ENCODE measurements at regions not wholly inside any gene's neighbourhood (a gene's known extent, or its start where the extent isn't known, plus 50 kb on each side); places are given as distances from the start of the nearest gene placed in this dataset.

GRCh38 chr7:26965724-26966123, 101.3 kb upstream of the SKAP2 start:
- no peaks in the 10 kb centered on the region for H3K9me3 ChIP-seq (replicated peaks in 1 of 3)
- no peaks in the 10 kb centered on the region for H3K27me3 ChIP-seq
- H3K27ac ChIP-seq = no peak overlapping the region
- intact Hi-C loops (cut with DNase I) = no loop called here
- TF ChIP-seq, protein P1, sequence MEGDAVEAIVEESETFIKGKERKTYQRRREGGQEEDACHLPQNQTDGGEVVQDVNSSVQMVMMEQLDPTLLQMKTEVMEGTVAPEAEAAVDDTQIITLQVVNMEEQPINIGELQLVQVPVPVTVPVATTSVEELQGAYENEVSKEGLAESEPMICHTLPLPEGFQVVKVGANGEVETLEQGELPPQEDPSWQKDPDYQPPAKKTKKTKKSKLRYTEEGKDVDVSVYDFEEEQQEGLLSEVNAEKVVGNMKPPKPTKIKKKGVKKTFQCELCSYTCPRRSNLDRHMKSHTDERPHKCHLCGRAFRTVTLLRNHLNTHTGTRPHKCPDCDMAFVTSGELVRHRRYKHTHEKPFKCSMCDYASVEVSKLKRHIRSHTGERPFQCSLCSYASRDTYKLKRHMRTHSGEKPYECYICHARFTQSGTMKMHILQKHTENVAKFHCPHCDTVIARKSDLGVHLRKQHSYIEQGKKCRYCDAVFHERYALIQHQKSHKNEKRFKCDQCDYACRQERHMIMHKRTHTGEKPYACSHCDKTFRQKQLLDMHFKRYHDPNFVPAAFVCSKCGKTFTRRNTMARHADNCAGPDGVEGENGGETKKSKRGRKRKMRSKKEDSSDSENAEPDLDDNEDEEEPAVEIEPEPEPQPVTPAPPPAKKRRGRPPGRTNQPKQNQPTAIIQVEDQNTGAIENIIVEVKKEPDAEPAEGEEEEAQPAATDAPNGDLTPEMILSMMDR (IDR thresholded peaks at IDR 0.05) = no peak
- no peak for TF ChIP-seq POLR2A (IDR thresholded peaks at IDR 0.05)
- H3K4me1 ChIP-seq (replicated peaks in 1 of 2) = peaks cover 0 to 4% of the 10 kb centered on the region in 2 donors
- no peak for DNase-seq
- H3K4me3 ChIP-seq = no peak overlapping the region
- WGBS, 4 donors = 44 to 59% (median 53%) methylated on average over 3 of the region's 3 CpGs
- H3K36me3 ChIP-seq (replicated peaks in 1 of 2) = no peaks in the 10 kb centered on the region

DNA sequence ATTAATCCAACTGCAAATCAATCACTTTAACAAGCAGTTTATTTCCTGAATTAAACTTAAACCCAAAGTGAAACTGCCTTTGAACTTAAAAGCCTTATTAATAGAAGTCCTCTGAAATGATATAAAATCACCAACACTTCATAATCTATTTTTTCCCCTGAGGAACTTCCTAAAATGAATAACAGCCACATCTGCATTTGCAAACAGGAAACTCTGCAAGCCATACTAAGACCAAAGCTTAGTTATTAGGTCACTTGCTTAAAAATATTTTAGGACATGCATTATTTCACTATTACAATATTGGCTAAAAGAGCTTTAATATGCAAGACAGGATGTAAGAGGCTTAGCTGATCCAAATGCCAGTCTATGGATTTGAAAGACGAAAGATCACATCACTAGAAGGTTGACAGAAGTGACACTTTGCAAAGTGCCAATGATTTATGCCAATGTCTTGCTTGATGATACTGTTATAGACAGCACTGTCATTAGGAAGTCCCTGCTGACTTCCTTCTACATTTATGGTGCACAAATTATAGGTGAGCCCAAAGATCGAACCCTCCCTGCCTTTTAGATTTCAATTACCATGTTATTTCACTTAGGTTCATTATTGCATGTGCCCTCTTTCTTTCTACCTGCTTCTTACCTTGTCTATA, 99.9 kb upstream of the SKAP2 start:
- TF ChIP-seq, protein P1 (IDR thresholded peaks at IDR 0.05) = no peak
- no peak for TF ChIP-seq POLR2A (IDR thresholded peaks at IDR 0.05)
- Histone ChIP-seq H3K9me3 (replicated peaks in 1 of 3) (no peaks in the 10 kb centered on the region), H3K36me3 (replicated peaks in 1 of 2) (no peaks in the 10 kb centered on the region), H3K27ac (no peak overlapping the region), H3K4me3 (no peak overlapping the region), H3K27me3 (no peaks in the 10 kb centered on the region), H3K4me1 (replicated peaks in 1 of 2) (peaks cover 0 to 4% of the 10 kb centered on the region in 2 donors)
- intact Hi-C loops (cut with DNase I) = no loop called here
- WGBS, 4 donors = 57 to 83% (median 66%) methylated on average over 2 of the region's 2 CpGs
- DNase-seq = no peak

DNA sequence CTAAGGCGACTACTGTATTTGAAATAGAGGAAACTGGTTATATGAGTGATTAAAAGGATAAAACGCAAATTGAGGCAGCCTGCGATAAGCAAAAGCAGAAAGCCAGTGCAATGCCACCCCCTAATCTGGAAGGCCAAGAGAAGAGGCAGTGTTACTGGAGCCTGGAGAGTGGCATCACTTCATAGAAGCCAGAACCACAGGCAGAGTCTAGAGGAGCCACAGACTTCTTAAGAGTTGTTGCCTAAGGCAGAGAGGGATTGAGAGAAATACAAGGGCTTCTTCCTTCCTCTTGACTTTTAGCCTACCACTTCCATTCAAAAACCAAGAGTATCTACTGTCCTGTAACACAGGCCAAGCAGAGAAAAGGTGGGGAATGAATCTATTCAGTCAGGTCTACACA, 94.9 kb upstream of the SKAP2 start:
- TF ChIP-seq, protein P1 (IDR thresholded peaks at IDR 0.05) = no peak
- no peak for TF ChIP-seq POLR2A (IDR thresholded peaks at IDR 0.05)
- intact Hi-C loops (cut with DNase I) = no loop called here

DNA sequence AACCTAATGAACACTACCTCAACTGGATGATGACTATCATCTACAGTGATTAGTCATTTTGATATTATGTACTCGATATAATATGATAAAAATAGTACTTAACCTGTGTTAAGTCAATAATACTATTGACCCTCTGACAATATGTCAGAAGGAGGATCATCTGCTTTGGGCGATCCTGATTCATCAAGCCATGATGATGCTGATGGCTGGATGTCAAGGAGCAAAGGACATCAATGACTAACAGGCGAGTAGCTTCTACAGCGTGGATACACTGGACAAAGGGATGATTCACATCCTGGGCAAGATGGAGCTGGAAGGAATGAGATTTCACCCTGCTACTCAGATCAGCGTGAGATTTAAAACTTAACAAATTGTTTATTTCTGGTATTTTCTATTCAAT, 94.4 kb upstream of the SKAP2 start:
- Histone ChIP-seq H3K36me3 (replicated peaks in 1 of 2) (no peaks in the 10 kb centered on the region), H3K4me1 (replicated peaks in 1 of 2) (no peaks in the 10 kb centered on the region), H3K27me3 (no peaks in the 10 kb centered on the region), H3K27ac (no peak overlapping the region), H3K9me3 (replicated peaks in 1 of 3) (no peaks in the 10 kb centered on the region), H3K4me3 (no peak overlapping the region)
- TF ChIP-seq, protein P1 (IDR thresholded peaks at IDR 0.05) = no peak
- TF ChIP-seq POLR2A (IDR thresholded peaks at IDR 0.05) = no peak
- WGBS, 4 donors = 61 to 75% (median 70%) methylated on average over 5 of the region's 5 CpGs
- peak in 1 of 7 donors; percentile 15 for DNase-seq
- intact Hi-C loops (cut with DNase I) = no loop called here

More for the DNA sequence above, 94.9 kb upstream of the SKAP2 start:
- H3K4me3 ChIP-seq = no peak overlapping the region
- no peak for DNase-seq
- H3K27me3 ChIP-seq = no peaks in the 10 kb centered on the region
- 88 to 93% (median 92%) methylated on average over 3 of the region's 3 CpGs for WGBS, 4 donors
- H3K36me3 ChIP-seq (replicated peaks in 1 of 2) = no peaks in the 10 kb centered on the region
- no peaks in the 10 kb centered on the region for H3K9me3 ChIP-seq (replicated peaks in 1 of 3)
- H3K27ac ChIP-seq = no peak overlapping the region
- H3K4me1 ChIP-seq (replicated peaks in 1 of 2) = no peaks in the 10 kb centered on the region
